NCI-H1417 treated with DMSO at 0.1 percent for 48 hours (cell line): ENCODE measurements at regions not wholly inside any gene's neighbourhood (a gene's known extent, or its start where the extent isn't known, plus 50 kb on each side); places are given as distances from the start of the nearest gene placed in this dataset.

Experiments used
- DNase-seq: peaks from one replicate; lab custom pipeline; 2025; lab: John Stamatoyannopoulos, UW

GRCh38 chr12:124489915-124490583, 77.4 kb downstream of the NCOR2 start:
- no peak for DNase-seq

DNA sequence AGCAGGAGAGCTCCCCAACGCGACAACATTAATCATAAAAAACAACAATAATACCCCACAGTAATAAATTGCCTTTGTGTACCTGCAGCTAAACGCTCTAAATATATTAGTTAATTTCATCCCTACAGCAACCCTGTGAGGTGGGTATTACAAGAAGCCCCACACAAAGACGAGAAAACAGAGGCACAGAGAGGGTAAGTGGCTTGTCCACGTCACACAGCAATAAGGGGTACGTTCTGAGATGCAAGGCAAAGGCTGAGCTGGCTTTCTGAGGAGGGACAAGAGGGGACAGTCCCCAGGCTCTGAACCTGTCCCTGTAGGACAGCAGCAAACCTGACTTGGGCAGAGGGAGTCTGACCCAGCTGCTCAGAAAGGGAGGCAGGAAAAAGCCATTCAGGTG, 78.2 kb downstream of the NCOR2 start:
- no peak for DNase-seq

- DNase-seq = no peak
Measured at GRCh38 chr12:124488520-124488919, 78.9 kb downstream of the NCOR2 start.

DNA sequence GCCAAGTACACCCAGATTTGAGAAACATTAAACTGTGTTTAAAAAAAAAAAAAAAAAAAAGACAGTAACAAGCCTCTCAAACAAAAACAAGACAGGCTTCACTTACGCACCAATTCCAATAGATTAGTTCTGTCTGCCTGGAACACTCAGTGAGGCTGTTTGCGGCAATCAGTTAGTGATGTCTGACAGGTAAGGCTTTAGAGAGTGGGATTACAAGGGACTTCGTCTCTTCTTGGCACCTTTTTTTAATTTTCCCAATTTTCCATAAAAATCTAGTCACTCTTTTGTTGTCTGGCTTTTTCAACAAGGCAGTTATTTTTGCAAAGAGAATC, 79.6 kb downstream of the NCOR2 start:
- no peak for DNase-seq

DNA sequence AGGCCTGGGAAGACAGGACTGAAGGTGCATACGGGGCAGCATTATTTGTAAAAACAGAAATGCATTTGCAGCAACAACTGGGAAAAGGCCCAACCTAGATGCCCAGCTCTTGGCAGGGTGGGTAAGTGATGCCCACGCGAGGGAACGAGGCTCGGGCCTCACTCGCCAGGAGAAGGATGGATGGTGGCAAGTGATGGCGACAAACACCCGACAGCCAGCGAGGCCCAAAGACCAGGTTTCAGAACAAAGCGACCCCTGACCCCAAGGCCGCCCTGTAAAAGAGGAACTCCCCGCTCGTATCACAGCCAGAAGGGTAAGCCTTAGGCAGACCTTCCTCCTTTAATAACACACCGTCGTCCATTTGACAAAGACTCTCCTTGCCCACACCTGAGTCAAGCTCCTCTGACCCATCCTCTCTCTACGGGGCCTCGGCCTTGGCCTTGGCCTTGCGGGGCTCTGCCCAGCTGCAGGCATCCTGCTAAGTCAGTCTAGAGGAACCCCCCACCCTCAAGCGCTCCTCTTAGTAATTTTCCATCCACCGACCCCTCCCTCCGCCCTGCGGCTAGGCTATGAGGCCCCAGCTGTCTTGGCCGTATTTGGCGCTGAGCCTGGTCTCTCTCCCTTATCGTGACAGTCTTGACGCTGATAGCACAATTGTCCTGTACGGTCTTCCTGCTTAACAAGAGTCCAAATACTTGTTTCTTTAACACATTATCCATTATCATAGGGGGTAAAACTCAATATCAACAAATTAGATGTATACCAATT, 80.2 kb downstream of the NCOR2 start:
- no peak for DNase-seq

GRCh38 chr12:124486346-124486963, 81.0 kb downstream of the NCOR2 start:
- DNase-seq = no peak

- DNase-seq = no peak
Measured at GRCh38 chr12:124485371-124485770, 82.0 kb downstream of the NCOR2 start.

- no peak for DNase-seq
Measured at GRCh38 chr12:124484526-124484953, 82.9 kb downstream of the NCOR2 start.

DNA sequence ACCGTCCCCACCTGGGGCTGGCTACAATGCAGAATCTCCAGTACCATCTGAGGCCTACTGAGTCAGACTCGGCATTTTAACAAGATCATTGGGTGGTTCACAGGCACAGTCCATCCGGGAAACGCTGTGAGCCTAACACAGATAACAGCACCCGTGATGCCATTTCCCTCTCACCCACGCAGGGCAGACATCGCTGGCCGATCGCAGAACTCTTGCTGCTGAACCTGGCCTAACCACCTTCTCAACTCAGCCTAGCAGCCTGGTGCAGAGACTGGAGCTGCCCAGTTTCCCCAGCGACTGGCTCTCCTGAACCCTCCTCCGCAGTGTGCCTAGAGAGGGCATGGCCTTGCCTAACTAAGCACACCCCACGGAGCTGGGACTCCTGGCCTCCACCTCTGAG, 83.3 kb downstream of the NCOR2 start:
- DNase-seq = no peak

DNA sequence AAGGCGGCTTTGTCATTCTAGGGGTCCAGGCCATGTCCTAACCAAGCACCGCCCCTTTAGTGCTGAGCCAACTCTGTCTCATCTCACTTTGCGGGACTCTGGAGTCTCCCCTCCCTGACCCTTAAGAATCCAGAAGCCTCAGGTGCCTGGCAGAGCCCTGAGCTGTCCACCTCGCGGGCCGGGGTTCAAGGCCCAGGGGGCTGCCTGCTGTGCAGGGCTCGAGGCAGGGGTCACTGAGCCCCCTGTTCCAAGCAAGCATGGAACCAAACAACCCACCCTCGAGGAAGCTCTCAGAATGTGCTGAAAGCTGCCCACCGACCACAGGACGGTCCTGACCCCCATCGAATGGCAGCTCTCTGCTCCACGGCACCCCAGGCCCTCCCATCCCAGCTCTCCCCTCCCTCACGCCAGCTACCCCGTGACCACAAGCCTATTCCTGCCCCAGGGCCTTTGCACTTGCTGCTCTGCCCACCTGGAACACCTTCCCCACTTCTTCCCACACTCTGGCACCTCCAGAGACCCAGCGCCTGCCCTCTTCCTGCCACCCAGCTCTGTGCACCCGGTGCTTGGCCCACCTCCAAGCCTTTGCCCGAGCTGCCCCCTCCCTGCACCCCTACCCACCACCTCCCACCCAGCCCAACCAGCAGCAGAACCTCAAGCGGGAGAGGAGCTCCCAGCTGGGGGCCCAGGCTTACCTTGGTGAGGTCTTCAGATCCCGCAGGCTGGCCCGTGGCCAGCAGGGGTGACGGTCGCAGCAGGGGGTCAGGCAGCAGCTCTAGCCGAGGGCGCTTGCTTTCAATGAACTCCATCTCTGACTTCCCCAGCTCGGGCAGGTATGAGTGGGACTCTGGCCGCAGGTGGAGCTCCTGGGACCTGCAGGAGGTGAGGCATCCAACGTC, 84.3 kb downstream of the NCOR2 start:
- DNase-seq = no peak

- DNase-seq = no peak
Measured at GRCh38 chr12:124482567-124482893, 84.9 kb downstream of the NCOR2 start.

GRCh38 chr12:124481772-124482566, 85.4 kb downstream of the NCOR2 start:
- DNase-seq = no peak

DNA sequence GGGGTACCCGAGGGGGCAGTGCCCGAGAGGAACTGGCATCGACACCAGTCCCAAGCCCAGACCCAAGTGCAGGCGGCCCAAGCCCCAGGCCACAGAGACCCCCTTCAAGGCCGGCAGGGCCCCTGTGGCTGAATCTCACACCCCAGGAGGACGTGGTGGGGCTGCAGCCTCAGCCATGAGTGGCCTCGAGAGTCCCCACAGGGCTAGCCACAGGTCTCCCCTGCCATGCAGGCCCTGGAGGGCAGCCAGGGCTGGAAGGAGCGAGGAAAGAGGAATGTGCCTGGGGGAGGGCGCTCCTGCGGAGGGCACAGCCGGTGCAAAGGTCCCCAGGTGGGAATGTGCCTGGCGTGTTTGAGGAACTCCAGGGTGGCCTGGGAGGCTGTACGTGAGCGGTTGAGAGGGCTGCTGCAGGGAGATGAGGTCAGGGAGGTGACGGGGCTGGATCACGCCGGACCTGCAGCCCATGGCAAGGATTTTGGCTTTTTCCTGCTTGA, 86.1 kb downstream of the NCOR2 start:
- no peak for DNase-seq

DNA sequence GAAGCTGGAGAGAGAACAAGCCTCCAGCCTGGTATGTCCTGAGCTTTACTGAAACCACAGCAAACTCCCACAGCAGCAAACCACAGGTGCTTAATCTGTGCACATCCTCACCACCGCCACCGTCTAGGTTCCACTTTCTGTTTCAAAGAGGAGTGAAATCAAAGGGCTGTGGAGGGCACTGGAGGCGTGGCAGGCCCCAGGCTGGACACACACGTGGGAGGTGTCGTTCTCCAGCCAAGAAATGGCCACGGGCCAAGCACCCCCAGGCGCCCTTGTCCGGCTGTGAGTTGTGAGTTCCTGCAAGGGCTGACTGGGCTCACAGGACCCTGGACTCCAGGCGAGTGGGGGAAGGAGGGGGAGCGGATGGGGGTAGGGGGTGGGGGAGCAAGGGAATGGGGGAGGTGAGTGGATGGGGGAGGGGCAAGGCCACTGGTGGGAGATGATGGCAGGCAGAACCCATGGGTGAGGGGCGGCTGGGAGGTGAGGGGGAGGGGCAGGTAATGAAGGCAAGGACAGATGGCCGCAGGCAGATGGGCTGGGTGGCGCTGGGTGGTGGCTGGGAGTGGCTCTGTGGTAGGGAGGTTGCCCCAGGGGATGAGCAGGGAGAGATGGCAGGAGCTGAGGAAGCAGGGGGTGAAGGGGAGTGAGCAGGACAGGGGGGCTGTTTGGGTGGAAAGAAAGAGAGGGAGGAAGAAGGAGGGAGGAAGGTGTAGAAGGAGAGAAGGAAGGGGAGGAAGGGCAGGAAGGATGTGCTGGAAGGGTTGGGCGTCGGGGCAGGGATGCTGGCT, 86.7 kb downstream of the NCOR2 start:
- no peak for DNase-seq

- DNase-seq = no peak
Measured at GRCh38 chr12:124479680-124480468, 87.5 kb downstream of the NCOR2 start.

DNA sequence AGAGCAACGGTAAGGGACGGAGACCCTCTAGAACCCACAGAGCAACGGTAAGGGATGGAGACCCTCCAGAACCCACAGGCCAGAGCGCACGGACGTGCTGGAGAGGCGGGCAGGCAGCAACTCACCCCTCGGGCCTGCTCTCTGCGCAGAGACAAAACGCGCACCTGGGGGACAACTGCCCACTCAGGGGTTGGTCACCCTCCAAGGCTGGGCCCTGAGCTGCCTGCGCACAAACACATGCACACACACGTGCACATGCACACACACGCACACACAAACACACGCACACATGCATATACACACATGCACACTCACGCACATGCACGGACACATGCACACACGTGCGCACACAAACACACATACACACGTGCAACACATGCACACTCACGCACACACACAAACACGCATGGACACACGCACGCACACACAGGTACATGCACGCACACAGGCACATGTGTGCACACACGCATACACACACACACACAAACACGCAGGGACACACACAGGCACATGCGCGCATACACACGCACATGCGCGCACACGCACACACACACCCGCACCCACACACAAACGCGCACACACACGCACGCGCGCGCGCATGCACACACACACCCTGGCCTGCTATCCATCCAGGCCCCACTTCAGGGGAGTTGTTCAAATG, 88.3 kb downstream of the NCOR2 start:
- no peak for DNase-seq

DNA sequence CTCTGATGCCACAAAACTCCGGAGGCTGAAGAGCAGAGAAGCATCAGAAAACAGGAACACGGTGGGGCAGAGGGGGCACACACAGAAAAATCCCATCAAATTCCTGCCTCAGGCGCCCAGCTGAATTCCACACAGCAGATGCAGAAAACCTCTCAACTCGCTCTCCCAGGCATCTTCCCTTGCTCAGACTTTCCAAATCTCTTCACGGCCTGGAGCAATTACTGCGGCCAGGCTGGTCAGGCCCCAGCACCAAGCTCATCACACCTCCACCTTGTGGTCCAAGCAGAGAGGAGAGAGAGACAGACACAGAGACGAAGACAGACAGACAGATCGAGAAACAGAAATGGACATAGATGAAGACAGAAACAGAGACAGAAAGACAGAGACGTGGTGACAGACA, 89.0 kb downstream of the NCOR2 start:
- no peak for DNase-seq

GRCh38 chr12:124477107-124477915, 90.1 kb downstream of the NCOR2 start:
- DNase-seq = no peak
